WTC11 (cell line): ENCODE measurements at regions not wholly inside any gene's neighbourhood (a gene's known extent, or its start where the extent isn't known, plus 50 kb on each side); places are given as distances from the start of the nearest gene placed in this dataset.
"Not testable (repeated sequence)": the region's sequence is repeated elsewhere in the genome, so short reads cannot be mapped to it uniquely, and the experiment has no call there.

Experiments used
- ATAC-seq: fragments of 200-7000 bp; cut with Tn5 transposase; 2 replicates; pipeline ENCODE4 v1.10.0; 2021; ENCODE audit warnings: mild to moderate bottlenecking, moderate library complexity
- CTCF ChIA-PET: fragments of 300-600 bp; sonication (Branson Sonifier 250); formaldehyde crosslinking; loops from one replicate; lab custom pipeline; 2021; ENCODE audit warnings: antibody characterized with exemption; lab: Charles Lee
- POLR2A ChIA-PET: fragments of 350-600 bp; sonication (Branson Sonifier 250); formaldehyde crosslinking; loops from one replicate; lab custom pipeline; 2021; ENCODE audit warnings: antibody characterized with exemption; lab: Charles Lee
- DNase-seq: peaks from one replicate; pipeline ENCODE4 v3.0.0; 2021; ENCODE audit warnings: low spot score
- H3K27ac Mint-ChIP-seq: 2 replicates; pipeline ENCODE4 v1.8.0; 2021; ENCODE audit warnings: mixed read lengths
- H3K27me3 Mint-ChIP-seq: 2 replicates; pipeline ENCODE4 v1.8.0; 2021; ENCODE audit warnings: low read depth, mild to moderate bottlenecking, moderate library complexity, mixed read lengths
- H3K36me3 Mint-ChIP-seq: 2 replicates; pipeline ENCODE4 v1.8.0; 2021; ENCODE audit warnings: mixed read lengths
- H3K4me1 Mint-ChIP-seq: 2 replicates; pipeline ENCODE4 v1.8.0; 2022; ENCODE audit warnings: mixed read lengths
- H3K4me3 Mint-ChIP-seq: 2 replicates; pipeline ENCODE4 v1.8.0; 2021; ENCODE audit warnings: mild to moderate bottlenecking, moderate library complexity, mixed read lengths
- H3K9me3 Mint-ChIP-seq: 2 replicates; pipeline ENCODE4 v1.8.0; 2021; ENCODE audit warnings: mixed read lengths
- CBFB ChIP-seq: sonication (generic); formaldehyde crosslinking; IDR thresholded peaks from 2 replicates; pipeline ENCODE4 v1.8.1; 2022; ENCODE audit warnings: mild to moderate bottlenecking, low read depth, missing genetic modification reagents
- E2F1 ChIP-seq: sonication (generic); formaldehyde crosslinking; IDR thresholded peaks from 2 replicates; pipeline ENCODE4 v1.8.0; 2022; ENCODE audit warnings: mild to moderate bottlenecking, missing genetic modification reagents
- ERG ChIP-seq: fragments of 250-450 bp; sonication (Bioruptor Pico); IDR thresholded peaks from 2 replicates; pipeline ENCODE4 v1.8.0; 2021; ENCODE audit warnings: mild to moderate bottlenecking
- ETV6 ChIP-seq: sonication (generic); formaldehyde crosslinking; IDR thresholded peaks from 2 replicates; pipeline ENCODE4 v1.8.1; 2022; ENCODE audit warnings: mild to moderate bottlenecking, missing genetic modification reagents
- GRHL2 ChIP-seq: fragments of 250-450 bp; sonication (Bioruptor Pico); IDR thresholded peaks from 2 replicates; pipeline ENCODE4 v1.8.0; 2022; ENCODE audit warnings: mild to moderate bottlenecking, moderate library complexity; ENCODE audit not compliant: insufficient replicate concordance, severe bottlenecking
- MYBL2 ChIP-seq: sonication (generic); formaldehyde crosslinking; IDR thresholded peaks from 2 replicates; pipeline ENCODE4 v1.8.1; 2023; ENCODE audit warnings: mild to moderate bottlenecking, moderate library complexity, missing genetic modification reagents
- OVOL2 ChIP-seq: fragments of 250-450 bp; sonication (Bioruptor Pico); IDR thresholded peaks from 2 replicates; pipeline ENCODE4 v1.9.0; 2021; ENCODE audit warnings: mild to moderate bottlenecking, borderline replicate concordance
- RORB ChIP-seq: fragments of 250-450 bp; sonication (Bioruptor Pico); IDR thresholded peaks from 2 replicates; pipeline ENCODE4 v1.9.0; 2021; ENCODE audit warnings: mild to moderate bottlenecking
- TCF7 ChIP-seq: sonication (generic); formaldehyde crosslinking; IDR thresholded peaks from 2 replicates; pipeline ENCODE4 v1.8.0; 2022; ENCODE audit warnings: mild to moderate bottlenecking, low read depth, missing genetic modification reagents, moderate library complexity
- ZNF263 ChIP-seq: sonication (generic); formaldehyde crosslinking; IDR thresholded peaks from 2 replicates; pipeline ENCODE4 v1.8.1; 2022; ENCODE audit warnings: low read depth, mild to moderate bottlenecking, moderate library complexity, missing genetic modification reagents
- ZNF423 ChIP-seq: fragments of 250-450 bp; sonication (Bioruptor Pico); IDR thresholded peaks from 2 replicates; pipeline ENCODE4 v2.1.2; 2022; ENCODE audit warnings: mild to moderate bottlenecking, moderate library complexity
- ZNF512 ChIP-seq: sonication (generic); formaldehyde crosslinking; IDR thresholded peaks from 2 replicates; pipeline ENCODE4 v1.8.1; 2022; ENCODE audit warnings: missing genetic modification reagents, borderline replicate concordance
- TF ChIP-seq, protein P1 (sequence below): sonication (generic); formaldehyde crosslinking; IDR thresholded peaks from 2 replicates; pipeline ENCODE4 v1.8.1; 2023; ENCODE audit warnings: mild to moderate bottlenecking, missing genetic modification reagents, moderate library complexity
- TF ChIP-seq, protein P2 (sequence below): sonication (generic); formaldehyde crosslinking; IDR thresholded peaks from 2 replicates; pipeline ENCODE4 v1.8.0; 2022; ENCODE audit warnings: mild to moderate bottlenecking, missing genetic modification reagents

GRCh38 chr3:3296979-3297381, 117.5 kb upstream of the CRBN start:
- ATAC-seq (no peak), DNase-seq (no peak)
- peaks cover 45% of the 10 kb centered on the region for H3K36me3 Mint-ChIP-seq
- POLR2A ChIA-PET: no interaction called here
- H3K27ac Mint-ChIP-seq: no peak overlapping the region
- H3K4me3 Mint-ChIP-seq: no peak overlapping the region
- H3K4me1 Mint-ChIP-seq: peaks cover 7% of the 10 kb centered on the region
- H3K9me3 Mint-ChIP-seq: peaks cover 91% of the 10 kb centered on the region
- CTCF ChIA-PET: no interaction called here
- peaks cover 12% of the 10 kb centered on the region; the same call in 1 of the 2 replicates for H3K27me3 Mint-ChIP-seq
- TF ChIP-seq, protein P1, sequence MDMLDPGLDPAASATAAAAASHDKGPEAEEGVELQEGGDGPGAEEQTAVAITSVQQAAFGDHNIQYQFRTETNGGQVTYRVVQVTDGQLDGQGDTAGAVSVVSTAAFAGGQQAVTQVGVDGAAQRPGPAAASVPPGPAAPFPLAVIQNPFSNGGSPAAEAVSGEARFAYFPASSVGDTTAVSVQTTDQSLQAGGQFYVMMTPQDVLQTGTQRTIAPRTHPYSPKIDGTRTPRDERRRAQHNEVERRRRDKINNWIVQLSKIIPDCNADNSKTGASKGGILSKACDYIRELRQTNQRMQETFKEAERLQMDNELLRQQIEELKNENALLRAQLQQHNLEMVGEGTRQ (CRISPR knock-in tag): no peak
- TF ChIP-seq ZNF423: no peak
- TF ChIP-seq GRHL2 (CRISPR knock-in tag): no peak
- TF ChIP-seq MYBL2 (CRISPR knock-in tag): no peak

GRCh38 chr3:3295586-3295985, 116.1 kb upstream of the CRBN start:
- POLR2A ChIA-PET: no interaction called here
- no peak for DNase-seq
- Mint-ChIP-seq H3K36me3 (peaks cover 53% of the 10 kb centered on the region), H3K27ac (no peak overlapping the region), H3K9me3 (peaks cover 95% of the 10 kb centered on the region)
- CTCF ChIA-PET: no interaction called here
- TF ChIP-seq RORB (no peak), OVOL2 (CRISPR knock-in tag) (no peak), ZNF512 (CRISPR knock-in tag) (no peak), E2F1 (CRISPR knock-in tag) (no peak), ETV6 (CRISPR knock-in tag) (no peak), ZNF263 (CRISPR knock-in tag) (no peak)
- TF ChIP-seq, all 79 proteins: peak for 0
- no peak for ATAC-seq
- H3K4me1 Mint-ChIP-seq: peaks cover 7% of the 10 kb centered on the region
- H3K4me3 Mint-ChIP-seq: no peak overlapping the region
- H3K27me3 Mint-ChIP-seq: peaks cover 7% of the 10 kb centered on the region; the same call in 1 of the 2 replicates

DNA sequence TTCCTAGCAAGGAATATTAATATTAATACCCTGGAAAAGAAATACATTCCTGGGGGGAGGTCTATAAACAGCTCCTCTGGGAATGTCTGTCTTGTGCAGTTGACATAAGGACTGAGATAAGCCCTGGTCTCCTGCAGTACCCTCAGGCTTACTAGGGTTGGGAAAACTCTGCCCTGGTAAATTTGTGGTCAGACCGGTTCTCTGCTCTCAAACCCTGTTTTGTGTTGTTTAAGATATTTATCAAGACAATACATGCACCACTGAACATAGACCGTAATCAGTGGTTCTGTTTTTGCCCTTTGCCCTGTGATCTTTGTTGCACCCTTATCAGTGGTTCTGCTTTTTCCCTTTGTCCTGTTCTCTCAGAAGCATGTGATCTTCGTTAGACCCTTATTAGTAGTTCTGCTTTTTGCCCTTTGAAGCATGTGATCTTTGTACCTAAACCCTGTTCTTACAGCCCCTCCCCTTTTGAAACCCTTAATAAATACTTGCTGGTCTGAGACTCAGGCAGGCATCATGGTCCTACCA, 112.3 kb upstream of the CRBN start:
- H3K27me3 Mint-ChIP-seq, CTCF ChIA-PET, H3K4me3 Mint-ChIP-seq, H3K27ac Mint-ChIP-seq, ATAC-seq, H3K4me1 Mint-ChIP-seq, DNase-seq, POLR2A ChIA-PET: not testable (repeated sequence)
- Mint-ChIP-seq H3K36me3 (peaks cover 49% of the 10 kb centered on the region), H3K9me3 (peaks cover 86% of the 10 kb centered on the region)

DNA sequence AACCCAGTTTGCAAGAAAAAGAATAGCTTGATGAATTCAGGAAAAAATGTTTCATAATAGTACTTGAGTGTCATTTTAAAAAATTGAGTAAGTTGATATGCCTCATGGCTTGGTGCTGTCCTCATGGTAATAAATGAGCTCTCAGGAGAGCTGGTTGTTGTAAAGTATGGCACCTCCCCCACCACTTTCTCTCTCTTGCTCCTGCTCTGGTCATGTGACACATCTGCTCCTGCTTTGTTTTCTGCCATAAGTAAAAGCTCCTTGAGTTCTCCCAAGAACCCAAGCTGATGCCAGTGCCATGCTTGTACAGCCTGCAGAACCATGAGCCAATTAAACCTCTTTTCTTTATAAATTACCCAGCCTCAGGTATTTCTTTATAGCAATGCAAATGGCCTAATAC, 108.8 kb upstream of the CRBN start:
- Mint-ChIP-seq H3K36me3 (peaks cover 44% of the 10 kb centered on the region), H3K27me3 (peaks cover 6% of the 10 kb centered on the region), H3K4me3 (no peak overlapping the region), H3K9me3 (peaks cover 75% of the 10 kb centered on the region), H3K27ac (no peak overlapping the region), H3K4me1 (peaks cover 19% of the 10 kb centered on the region)
- ATAC-seq: no peak
- no peak for DNase-seq
- TF ChIP-seq, protein P1 (CRISPR knock-in tag): peak; percentile 60
- TF ChIP-seq TCF7 (CRISPR knock-in tag): no peak
- ChIA-PET POLR2A (no interaction called here), CTCF (no interaction called here)

- ATAC-seq (peak; percentile 65; the same call in 1 of the 2 replicates), DNase-seq (no peak)
- CTCF ChIA-PET: no interaction called here
- H3K27ac Mint-ChIP-seq: no peak overlapping the region
- peaks cover 57% of the 10 kb centered on the region for H3K9me3 Mint-ChIP-seq
- peaks cover 3% of the 10 kb centered on the region for H3K27me3 Mint-ChIP-seq
- TF ChIP-seq, protein P2, sequence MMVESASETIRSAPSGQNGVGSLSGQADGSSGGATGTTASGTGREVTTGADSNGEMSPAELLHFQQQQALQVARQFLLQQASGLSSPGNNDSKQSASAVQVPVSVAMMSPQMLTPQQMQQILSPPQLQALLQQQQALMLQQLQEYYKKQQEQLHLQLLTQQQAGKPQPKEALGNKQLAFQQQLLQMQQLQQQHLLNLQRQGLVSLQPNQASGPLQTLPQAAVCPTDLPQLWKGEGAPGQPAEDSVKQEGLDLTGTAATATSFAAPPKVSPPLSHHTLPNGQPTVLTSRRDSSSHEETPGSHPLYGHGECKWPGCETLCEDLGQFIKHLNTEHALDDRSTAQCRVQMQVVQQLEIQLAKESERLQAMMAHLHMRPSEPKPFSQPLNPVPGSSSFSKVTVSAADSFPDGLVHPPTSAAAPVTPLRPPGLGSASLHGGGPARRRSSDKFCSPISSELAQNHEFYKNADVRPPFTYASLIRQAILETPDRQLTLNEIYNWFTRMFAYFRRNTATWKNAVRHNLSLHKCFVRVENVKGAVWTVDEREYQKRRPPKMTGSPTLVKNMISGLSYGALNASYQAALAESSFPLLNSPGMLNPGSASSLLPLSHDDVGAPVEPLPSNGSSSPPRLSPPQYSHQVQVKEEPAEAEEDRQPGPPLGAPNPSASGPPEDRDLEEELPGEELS: no peak
- TF ChIP-seq ERG (CRISPR knock-in tag) (no peak), CBFB (CRISPR knock-in tag) (no peak)
- peaks cover 29% of the 10 kb centered on the region for H3K36me3 Mint-ChIP-seq
- H3K4me1 Mint-ChIP-seq: peaks cover 19% of the 10 kb centered on the region
- POLR2A ChIA-PET: no interaction called here
- no peak overlapping the region for H3K4me3 Mint-ChIP-seq
These were observed 106.5 kb upstream of the CRBN start for GRCh38 chr3:3286014-3286413.
